GM19238 (cell line): ENCODE measurements at regions not wholly inside any gene's neighbourhood (a gene's known extent, or its start where the extent isn't known, plus 50 kb on each side); places are given as distances from the start of the nearest gene placed in this dataset.
"Not testable (repeated sequence)": the region's sequence is repeated elsewhere in the genome, so short reads cannot be mapped to it uniquely, and the experiment has no call there.

Experiments
- DNase-seq: peaks from one replicate; pipeline ENCODE4 v3.0.0; 2011; ENCODE audit warnings: low spot score; ENCODE audit not compliant: insufficient read length

- DNase-seq: no peak
Observed at GRCh38 chr2:8319219-8319618, 362.6 kb upstream of the ID2 start.

GRCh38 chr2:8320311-8321066 is 361.4 kb upstream of the ID2 start:
- DNase-seq: no peak

- DNase-seq: no peak
Observed at GRCh38 chr2:8322634-8323033, 359.2 kb upstream of the ID2 start.

GRCh38 chr2:8324164-8324856 is 357.5 kb upstream of the ID2 start:
- DNase-seq: no peak

GRCh38 chr2:8324901-8325300 is 357.0 kb upstream of the ID2 start:
- DNase-seq: no peak

DNA sequence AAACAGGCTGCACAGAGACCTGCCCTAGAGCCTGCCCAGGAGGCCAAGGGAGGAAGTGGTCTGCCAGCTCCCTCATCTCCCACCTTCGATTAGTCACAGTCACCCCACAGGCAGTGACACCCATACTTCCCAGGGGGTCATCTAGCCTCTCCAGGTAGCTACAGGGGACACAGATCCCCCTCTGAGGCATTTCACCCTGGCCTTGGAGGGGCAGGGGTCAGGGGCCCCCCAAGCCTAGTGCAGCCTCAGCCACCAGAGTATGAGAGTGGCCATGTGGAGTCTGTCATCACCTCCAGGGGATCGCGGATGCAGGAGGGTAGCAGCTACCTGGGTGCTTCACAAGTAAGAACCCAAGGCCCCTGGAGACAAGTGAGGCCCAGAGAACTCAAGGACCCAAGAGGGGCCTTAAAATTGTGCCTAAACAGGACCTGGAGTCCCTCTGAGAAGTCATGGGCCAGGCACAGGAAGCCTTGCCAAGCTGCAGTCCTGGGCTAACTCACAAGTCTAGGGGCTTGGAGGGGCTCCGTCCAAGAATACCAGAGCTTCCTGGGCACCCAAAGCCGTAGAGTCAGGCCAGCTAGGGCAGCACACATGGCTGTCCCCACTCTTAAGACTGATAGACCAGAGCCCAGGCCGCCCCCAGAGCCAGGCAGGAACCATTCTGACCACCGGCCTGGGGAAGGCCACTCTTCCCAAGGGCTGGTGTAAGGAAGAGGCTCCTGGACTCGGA is 354.3 kb upstream of the ID2 start:
- no peak for DNase-seq

- no peak for DNase-seq
Observed at GRCh38 chr2:8328217-8328616, 353.6 kb upstream of the ID2 start.

- no peak for DNase-seq
Observed at GRCh38 chr2:8329660-8330622, 351.9 kb upstream of the ID2 start.

- no peak for DNase-seq
Observed at GRCh38 chr2:8331068-8331467, 350.8 kb upstream of the ID2 start.

GRCh38 chr2:8332646-8333045 is 349.2 kb upstream of the ID2 start:
- no peak for DNase-seq

GRCh38 chr2:8333177-8333831 is 348.6 kb upstream of the ID2 start:
- DNase-seq: no peak

- DNase-seq: not testable (repeated sequence)
Observed at GRCh38 chr2:8333832-8334187, 348.0 kb upstream of the ID2 start.

- no peak for DNase-seq
Observed at GRCh38 chr2:8334866-8335325, 347.0 kb upstream of the ID2 start.

- no peak for DNase-seq
Observed at GRCh38 chr2:8335801-8336200, 346.1 kb upstream of the ID2 start.

GRCh38 chr2:8337321-8337720 is 344.5 kb upstream of the ID2 start:
- DNase-seq: no peak

DNA sequence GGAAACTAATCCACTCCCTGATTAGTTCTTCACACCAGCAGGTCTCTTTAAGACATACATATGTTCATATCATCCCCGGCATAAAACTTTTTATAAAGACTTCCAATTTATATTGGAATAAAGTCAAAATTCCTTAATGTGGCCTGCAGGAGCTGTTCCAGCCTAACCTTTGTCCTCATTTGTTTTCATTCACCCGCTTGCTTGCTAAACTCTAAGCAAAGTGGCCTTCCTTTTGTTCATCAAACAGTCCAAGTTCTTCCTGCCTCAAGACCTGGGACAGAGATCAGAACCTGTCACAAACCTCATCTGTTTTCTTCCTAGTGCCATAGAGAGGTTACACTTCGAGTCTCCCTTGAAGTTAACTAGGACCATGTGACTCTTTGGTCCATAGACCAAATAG is 339.4 kb upstream of the ID2 start:
- no peak for DNase-seq

GRCh38 chr2:8343031-8343430 is 338.8 kb upstream of the ID2 start:
- DNase-seq: no peak

- no peak for DNase-seq
Observed at GRCh38 chr2:8344144-8345097, 337.4 kb upstream of the ID2 start.

DNA sequence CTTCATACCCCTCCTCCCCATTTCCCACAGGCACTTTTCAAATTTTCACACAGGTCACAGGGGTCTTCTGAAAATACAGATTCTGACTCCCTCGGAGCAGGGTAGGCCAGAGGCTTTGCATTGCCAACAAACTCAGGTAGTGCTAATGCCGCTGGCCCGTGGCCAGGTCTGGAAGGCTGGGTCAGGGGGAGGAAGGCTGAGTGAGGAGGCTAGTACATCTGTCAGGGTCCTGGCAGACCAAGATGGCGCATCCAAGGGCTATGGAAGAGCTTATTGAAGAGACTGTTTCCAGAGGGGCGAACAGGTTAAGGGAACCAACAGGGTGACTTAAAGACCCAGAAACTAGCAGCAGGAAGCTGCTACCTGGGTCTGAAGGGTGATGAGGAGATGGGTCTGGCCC is 336.7 kb upstream of the ID2 start:
- no peak for DNase-seq

GRCh38 chr2:8346208-8346607 is 335.6 kb upstream of the ID2 start:
- DNase-seq: no peak
